ENCODE measurements at regions not wholly inside any gene's neighbourhood (a gene's known extent, or its start where the extent isn't known, plus 50 kb on each side); places are given as distances from the start of the nearest gene placed in this dataset.

- DNase-seq (ENCODE audit: low spot score in 2 of 2), result no peak
Observed at GRCh38 chr12:77115471-77115870, 50.1 kb upstream of the E2F7 start.

More at GRCh38 chr12:77115471-77115870, 50.1 kb upstream of the E2F7 start:
- Mint-ChIP-seq H3K9me3 (peaks cover 4 to 15% of the 10 kb centered on the region in 2 donors), H3K27ac (no peak overlapping the region), H3K36me3 (peaks cover 0 to 7% of the 10 kb centered on the region in 2 donors)
- ATAC-seq, result no peak
